ENCODE measurements at regions not wholly inside any gene's neighbourhood (a gene's known extent, or its start where the extent isn't known, plus 50 kb on each side); places are given as distances from the start of the nearest gene placed in this dataset.

- peak; percentile 4 for DNase-seq
These were observed 1120.5 kb downstream of the BRD1 start for GRCh38 chr22:48706934-48707762.

- peak; percentile 5 for DNase-seq
These were observed 1121.6 kb downstream of the BRD1 start for GRCh38 chr22:48705917-48706605.

DNA sequence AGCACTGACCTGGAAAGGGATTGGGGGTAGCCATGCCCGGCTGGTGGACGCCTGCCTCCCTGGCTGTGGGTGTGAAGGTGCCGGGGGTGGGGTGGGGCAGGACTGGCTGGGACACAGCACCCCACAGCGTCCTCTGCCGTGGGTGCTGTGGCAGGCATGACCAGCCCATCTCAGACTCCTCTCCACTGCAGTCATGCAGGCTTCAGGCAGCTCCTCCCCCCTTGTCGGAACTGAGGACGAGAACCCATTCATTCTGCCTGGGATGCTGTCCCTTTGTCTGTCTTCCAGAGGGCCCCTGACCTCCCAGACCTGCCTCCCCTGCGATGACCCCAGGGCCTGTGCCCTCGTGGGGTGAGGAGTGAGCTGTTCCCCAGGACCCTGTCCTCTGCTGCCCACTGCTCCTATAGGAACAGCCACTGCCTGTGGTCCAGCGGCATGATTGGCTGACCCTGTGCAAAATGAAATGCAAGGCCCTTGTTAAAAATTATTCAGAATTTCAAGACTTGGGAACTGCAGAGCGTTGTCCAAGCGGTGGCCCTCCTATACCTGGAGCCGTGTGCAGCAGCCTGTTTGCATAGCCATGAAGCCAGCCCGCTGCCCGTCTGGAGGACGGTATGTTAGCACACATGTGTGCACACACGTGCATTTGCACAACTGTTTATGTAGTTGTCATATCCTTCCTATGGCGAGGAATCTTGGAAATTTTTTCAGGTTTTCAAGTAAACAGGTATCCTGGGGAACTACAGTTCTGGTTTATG is 1122.3 kb downstream of the BRD1 start:
- DNase-seq, result peak; percentile 5

DNA sequence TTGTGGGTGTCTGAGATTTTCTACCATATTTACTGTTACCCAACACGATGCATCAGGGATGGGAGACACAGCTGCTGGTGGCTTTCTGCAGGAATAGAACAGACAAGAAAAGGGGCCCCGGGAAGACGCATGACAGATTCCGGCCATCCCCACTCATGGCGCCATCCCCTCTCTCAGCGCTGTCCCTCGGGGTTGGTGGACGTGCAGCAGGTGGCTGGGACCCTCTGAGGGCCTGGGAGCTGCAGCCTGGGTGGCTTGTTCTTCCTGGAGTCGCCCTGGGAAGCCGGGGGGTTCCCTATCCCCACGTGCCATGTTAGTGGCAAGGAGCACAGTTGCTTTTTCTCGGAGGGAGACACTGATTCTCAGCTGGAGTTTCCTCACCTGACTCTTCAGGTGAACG is 1123.3 kb downstream of the BRD1 start:
- DNase-seq, result no peak

DNA sequence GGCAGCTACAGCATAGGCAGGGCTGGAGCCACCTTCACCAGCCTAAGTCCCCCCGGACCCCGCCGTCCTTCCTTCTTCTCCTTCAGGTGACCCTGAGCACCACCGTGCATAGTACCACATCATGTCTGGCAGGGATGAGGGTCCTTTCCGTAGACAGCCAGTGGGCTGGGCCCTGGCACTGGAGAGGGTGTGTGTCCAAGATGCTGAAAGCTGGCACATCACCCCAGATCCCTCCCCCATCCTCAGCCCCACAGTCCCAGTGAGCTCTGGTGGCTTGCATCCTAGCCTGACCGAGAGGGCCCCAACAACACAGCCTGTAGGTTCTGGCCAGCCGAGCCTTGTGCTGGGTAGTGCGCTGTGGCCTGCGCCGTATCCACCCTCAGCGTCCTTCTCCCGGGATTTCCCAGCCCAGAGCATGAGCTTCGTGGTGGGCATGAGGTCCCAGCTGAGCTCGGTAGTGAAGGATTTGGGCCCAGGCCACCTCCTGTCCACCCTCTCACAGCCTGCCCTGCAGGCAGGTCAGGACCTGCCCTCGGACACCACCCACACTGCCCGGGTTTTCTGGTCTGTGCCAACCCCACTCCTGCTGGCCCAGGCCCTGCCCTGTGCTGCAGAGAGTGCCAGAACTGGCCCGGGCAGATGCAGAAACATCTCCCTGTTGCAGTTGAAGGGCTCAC is 1124.3 kb downstream of the BRD1 start:
- no peak for DNase-seq

GRCh38 chr22:48702573-48703264 is 1125.0 kb downstream of the BRD1 start:
- peak; percentile 61 for DNase-seq

DNA sequence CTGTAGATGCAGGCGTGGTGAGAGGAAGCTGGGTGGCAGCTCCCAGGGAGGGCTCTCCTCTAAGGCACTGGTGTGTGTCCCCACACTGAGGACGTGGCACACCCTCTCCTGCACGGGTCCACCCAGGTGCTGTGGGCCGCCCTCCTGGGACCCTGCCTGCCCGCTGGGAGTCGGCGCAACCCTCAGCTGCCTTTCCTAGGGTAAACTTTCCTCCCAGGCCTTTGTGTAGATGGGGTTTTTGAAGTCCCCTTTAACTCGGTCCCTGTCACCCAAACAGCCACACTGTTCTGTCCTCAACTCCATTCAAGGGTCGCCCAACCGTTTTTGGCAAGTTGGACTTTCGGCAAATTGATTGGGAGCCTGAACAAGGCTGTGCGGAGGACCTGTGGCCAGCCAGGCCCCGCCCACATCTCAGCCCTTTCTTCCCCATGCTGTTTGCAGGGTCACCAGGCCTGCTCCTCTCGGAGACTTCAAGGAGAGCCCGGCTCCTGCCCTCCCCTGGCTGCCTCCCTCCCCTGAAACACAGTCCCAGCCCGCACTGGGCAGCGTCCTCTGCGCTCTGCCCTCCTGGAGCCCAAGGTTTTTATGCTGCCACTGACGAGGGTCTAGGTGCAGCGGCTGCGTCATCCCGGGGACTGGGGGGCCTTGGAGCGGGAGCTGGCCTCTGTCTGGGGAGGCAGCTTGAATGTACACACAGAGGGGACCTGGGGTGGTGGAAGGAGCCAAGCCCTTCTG is 1126.2 kb downstream of the BRD1 start:
- no peak for DNase-seq

- no peak for DNase-seq
These were observed 1126.9 kb downstream of the BRD1 start for GRCh38 chr22:48700566-48701295.

DNA sequence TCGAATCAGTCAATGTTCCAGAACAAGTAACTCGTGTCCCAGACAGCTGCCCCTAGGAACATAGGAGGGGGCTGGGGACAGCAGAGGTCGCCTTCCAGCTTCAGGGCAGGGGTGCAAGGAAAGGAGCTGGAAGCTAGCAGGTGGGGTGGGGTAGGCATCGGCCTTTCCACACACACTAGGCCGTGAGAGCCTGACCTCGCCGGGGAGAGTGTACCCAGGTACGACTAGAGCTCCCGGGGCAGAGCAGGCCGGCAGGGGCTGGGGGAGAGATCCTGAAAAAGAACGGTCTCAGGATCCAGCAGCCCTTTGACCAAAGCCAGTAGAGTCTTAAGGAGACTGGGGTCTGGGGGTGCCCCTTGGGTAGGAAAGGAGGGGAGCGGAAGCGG is 1127.5 kb downstream of the BRD1 start:
- no peak for DNase-seq

- DNase-seq, result no peak
These were observed 1128.2 kb downstream of the BRD1 start for GRCh38 chr22:48699511-48699910.

DNA sequence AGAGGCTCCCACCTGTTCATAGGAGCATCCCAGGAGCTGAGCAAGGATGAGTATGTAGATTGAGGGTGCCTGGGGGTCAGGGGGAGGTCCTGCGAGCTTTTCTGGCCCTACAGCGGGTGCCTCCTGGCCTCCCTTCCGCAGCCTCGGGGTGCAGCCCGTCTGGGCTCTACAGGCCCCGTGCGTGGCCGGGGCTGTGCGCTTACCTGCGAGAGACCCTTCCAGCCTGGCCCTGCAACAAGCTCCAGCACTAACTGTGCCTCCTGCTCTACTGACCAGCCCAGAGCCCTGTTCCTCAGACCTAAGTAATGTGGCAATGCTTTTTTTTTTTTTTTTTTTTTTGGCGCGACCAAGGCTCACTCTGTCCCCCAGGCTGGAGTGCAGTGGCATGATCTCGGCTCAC is 1129.1 kb downstream of the BRD1 start:
- DNase-seq, result no peak

DNA sequence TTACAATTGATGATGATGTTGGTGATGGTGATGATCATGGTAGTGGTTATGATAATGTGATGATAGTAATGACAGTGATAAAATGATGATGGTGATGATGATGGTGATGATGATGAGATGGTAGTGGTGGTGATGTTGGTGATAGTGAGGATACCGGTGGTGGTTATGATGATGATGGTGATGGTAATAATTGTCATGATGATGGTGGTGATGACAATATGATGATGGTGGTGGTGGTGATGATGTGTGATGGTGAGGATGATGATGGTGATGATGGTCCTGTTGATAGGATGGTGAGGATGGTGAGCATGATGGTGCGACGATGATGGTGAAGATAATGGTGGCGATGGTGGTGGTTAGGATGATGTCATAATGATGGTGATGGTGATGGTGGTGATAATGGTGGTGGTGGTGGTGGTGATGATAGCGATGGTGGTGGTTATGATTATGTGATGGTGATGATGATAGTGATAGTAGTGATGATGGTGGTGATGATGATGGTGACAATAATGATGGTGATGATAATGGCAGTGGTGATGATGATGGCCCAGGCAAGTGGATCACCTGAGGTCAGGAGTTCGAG is 1129.9 kb downstream of the BRD1 start:
- DNase-seq, result no peak

DNA sequence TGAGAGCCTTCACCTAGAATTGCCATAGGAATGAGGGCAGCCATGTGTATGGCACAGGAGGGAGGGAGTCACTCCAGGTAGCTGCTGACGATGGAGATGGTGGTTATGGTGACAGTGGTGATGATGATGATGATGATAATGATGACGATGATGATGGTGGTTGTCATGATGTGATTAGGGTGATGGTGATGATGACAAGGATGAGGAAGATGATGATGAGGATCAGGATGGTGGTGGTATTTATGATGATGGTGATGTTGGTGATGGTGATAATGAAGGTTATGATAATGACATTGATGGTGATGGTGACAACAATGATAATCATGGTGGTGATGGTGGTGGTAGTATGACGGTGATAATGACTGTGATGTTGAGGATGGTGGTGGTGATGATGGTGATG is 1130.5 kb downstream of the BRD1 start:
- DNase-seq, result no peak

DNA sequence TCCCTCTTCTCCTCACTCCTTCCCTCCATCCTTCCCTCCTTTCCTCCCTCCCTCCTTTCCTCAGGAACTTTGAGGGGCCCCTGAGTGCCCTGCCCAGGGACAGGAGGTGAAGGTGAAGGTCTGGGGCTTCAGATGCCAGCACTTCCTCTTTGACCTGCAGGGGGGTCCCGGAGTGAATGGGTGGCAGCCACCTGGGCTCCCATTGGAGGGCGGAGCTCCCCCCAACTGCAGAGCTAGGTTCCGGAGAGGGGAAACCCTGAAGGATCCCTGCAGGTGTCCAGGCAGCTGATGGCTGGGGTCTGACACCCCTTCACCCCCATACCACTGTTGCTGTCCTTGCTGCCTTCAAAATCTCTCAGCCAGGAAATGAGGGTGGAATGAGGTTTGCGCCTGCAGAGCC is 1131.3 kb downstream of the BRD1 start:
- DNase-seq, result no peak

- DNase-seq, result no peak
These were observed 1131.9 kb downstream of the BRD1 start for GRCh38 chr22:48695731-48696305.

DNA sequence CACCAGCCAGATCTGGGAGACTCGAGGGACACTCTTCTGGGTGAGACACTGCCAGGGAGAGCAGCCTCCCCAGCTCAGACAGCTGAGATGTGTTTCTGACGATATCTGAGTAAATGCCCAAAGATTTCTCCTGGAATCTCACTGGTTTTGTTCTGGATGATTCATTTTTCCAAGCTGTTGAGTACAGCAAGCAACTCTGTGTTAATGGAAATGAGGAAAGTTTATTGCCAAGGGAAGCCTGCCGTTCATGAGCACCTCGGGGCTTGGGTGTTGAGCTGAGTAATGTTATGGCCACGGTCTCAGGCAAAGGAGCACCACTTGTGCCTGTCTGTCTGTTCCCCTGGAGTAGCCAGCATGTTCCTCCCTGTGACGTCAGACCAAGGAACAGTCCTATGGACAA is 1132.4 kb downstream of the BRD1 start:
- no peak for DNase-seq

- DNase-seq, result no peak
These were observed 1133.3 kb downstream of the BRD1 start for GRCh38 chr22:48694296-48694883.

DNA sequence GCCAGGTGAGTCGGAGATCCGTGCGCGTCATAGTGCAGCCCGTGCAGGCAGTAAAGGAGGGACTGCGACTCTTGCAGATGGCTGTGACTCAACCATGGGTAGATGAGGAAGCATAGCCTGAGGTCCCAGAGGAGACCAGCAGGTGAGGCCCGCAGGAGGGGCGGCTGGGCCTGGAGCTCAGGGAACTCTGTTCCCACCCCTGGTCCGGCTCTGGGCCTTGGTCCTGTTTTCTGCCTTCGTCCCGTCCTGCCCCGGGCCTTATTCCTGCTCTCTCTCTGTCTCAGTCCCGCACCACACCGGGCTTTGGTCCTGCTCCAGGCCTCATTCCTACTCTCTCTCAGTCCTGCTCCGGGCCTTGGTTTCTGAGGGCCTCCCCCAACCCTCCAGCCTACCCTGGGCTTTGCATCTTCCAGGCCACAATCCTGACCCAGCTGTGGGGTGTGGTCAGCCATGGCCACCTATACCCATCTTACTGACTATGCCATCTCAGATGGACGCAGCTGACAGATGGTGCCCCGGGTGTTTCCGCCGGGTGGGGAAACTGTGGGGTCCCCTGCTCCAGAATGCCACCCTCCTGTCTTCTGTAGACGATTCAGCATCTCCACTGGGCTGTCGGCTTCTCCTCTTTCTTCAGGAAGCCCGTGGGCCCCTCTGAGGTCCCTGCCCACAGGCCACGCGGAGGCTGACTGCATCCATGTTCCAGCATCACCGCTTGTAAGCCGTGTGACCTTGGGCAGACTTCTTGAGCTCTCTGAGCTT is 1134.1 kb downstream of the BRD1 start:
- DNase-seq, result no peak

- no peak for DNase-seq
These were observed 1134.8 kb downstream of the BRD1 start for GRCh38 chr22:48692734-48693376.

Measured in femur (tissue), 1 donor.